HG03095 (cell line): ENCODE measurements at regions not wholly inside any gene's neighbourhood (a gene's known extent, or its start where the extent isn't known, plus 50 kb on each side); places are given as distances from the start of the nearest gene placed in this dataset.

Experiments
- ATAC-seq: cut with Tn5 transposase; IDR thresholded peaks from one replicate; pipeline ENCODE4 v1.9.1; 2021; ENCODE audit warnings: moderate library complexity; ENCODE audit not compliant: unreplicated experiment

GRCh38 chr12:74794522-74794921 is 256.9 kb downstream of the ATXN7L3B start:
- ATAC-seq = no peak

- ATAC-seq = no peak
Measured at GRCh38 chr12:74801625-74802024, 264.0 kb downstream of the ATXN7L3B start.

GRCh38 chr12:74816398-74817175 is 279.0 kb downstream of the ATXN7L3B start:
- no peak for ATAC-seq

- no peak for ATAC-seq
Measured at GRCh38 chr12:74817499-74817898, 279.9 kb downstream of the ATXN7L3B start.

GRCh38 chr12:74818412-74818811 is 280.8 kb downstream of the ATXN7L3B start:
- ATAC-seq = no peak

GRCh38 chr12:74820324-74820723 is 282.7 kb downstream of the ATXN7L3B start:
- no peak for ATAC-seq

- no peak for ATAC-seq
Measured at GRCh38 chr12:74836567-74836966, 298.9 kb downstream of the ATXN7L3B start.

GRCh38 chr12:74846116-74846515 is 308.5 kb downstream of the ATXN7L3B start:
- no peak for ATAC-seq

GRCh38 chr12:74847169-74847568 is 309.5 kb downstream of the ATXN7L3B start:
- no peak for ATAC-seq

- ATAC-seq = no peak
Measured at GRCh38 chr12:74848006-74848405, 310.4 kb downstream of the ATXN7L3B start.

GRCh38 chr12:74849801-74850200 is 312.2 kb downstream of the ATXN7L3B start:
- ATAC-seq = no peak

GRCh38 chr12:74871817-74872216 is 334.2 kb downstream of the ATXN7L3B start:
- no peak for ATAC-seq

- no peak for ATAC-seq
Measured at GRCh38 chr12:74885775-74886174, 323.9 kb downstream of the KCNC2 start.

- no peak for ATAC-seq
Measured at GRCh38 chr12:74889073-74889472, 320.6 kb downstream of the KCNC2 start.

- ATAC-seq = peak; percentile 55
Measured at GRCh38 chr12:74889563-74890236, 319.9 kb downstream of the KCNC2 start.

- ATAC-seq = peak; percentile 95
Measured at GRCh38 chr12:74890237-74890599, 319.4 kb downstream of the KCNC2 start.

- ATAC-seq = no peak
Measured at GRCh38 chr12:74891083-74891668, 318.5 kb downstream of the KCNC2 start.

GRCh38 chr12:74892057-74892633 is 317.5 kb downstream of the KCNC2 start:
- no peak for ATAC-seq

- no peak for ATAC-seq
Measured at GRCh38 chr12:74896186-74896585, 313.5 kb downstream of the KCNC2 start.

- ATAC-seq = no peak
Measured at GRCh38 chr12:74897425-74898211, 312.0 kb downstream of the KCNC2 start.
